IPS DF 4.7 (cell line): ENCODE measurements at regions not wholly inside any gene's neighbourhood (a gene's known extent, or its start where the extent isn't known, plus 50 kb on each side); places are given as distances from the start of the nearest gene placed in this dataset.
"Not testable (repeated sequence)": the region's sequence is repeated elsewhere in the genome, so short reads cannot be mapped to it uniquely, and the experiment has no call there.

Experiments
- DNase-seq: peaks from one replicate; pipeline ENCODE4 v3.0.0-alpha.2; 2013; ENCODE audit warnings: low spot score; ENCODE audit errors: extremely low read depth

- no peak for DNase-seq
Observed at GRCh38 chr5:62093411-62093810, 212.6 kb upstream of the KIF2A start.

GRCh38 chr5:62093976-62094375 lies 212.0 kb upstream of the KIF2A start:
- DNase-seq = no peak

- DNase-seq = no peak
Observed at GRCh38 chr5:62097361-62097760, 208.6 kb upstream of the KIF2A start.

- no peak for DNase-seq
Observed at GRCh38 chr5:62100201-62100600, 205.8 kb upstream of the KIF2A start.

GRCh38 chr5:62103863-62104262 lies 202.1 kb upstream of the KIF2A start:
- DNase-seq = not testable (repeated sequence)

GRCh38 chr5:62111428-62111827 lies 194.6 kb upstream of the KIF2A start:
- no peak for DNase-seq

- no peak for DNase-seq
Observed at GRCh38 chr5:62112689-62113228, 193.2 kb upstream of the KIF2A start.

GRCh38 chr5:62115014-62115413 lies 191.0 kb upstream of the KIF2A start:
- no peak for DNase-seq

- DNase-seq = no peak
Observed at GRCh38 chr5:62124266-62124665, 181.7 kb upstream of the KIF2A start.

- DNase-seq = no peak
Observed at GRCh38 chr5:62126090-62126489, 179.9 kb upstream of the KIF2A start.

- DNase-seq = no peak
Observed at GRCh38 chr5:62127098-62127736, 178.8 kb upstream of the KIF2A start.

GRCh38 chr5:62130107-62130506 lies 175.9 kb upstream of the KIF2A start:
- DNase-seq = no peak

GRCh38 chr5:62132276-62132675 lies 173.7 kb upstream of the KIF2A start:
- no peak for DNase-seq

GRCh38 chr5:62133426-62133825 lies 172.6 kb upstream of the KIF2A start:
- no peak for DNase-seq

- DNase-seq = no peak
Observed at GRCh38 chr5:62134811-62135210, 171.2 kb upstream of the KIF2A start.

- DNase-seq = no peak
Observed at GRCh38 chr5:62137628-62138027, 168.4 kb upstream of the KIF2A start.

- peak; percentile 30 for DNase-seq
Observed at GRCh38 chr5:62138607-62139006, 167.4 kb upstream of the KIF2A start.

GRCh38 chr5:62139741-62140140 lies 166.3 kb upstream of the KIF2A start:
- DNase-seq = no peak

- DNase-seq = no peak
Observed at GRCh38 chr5:62142351-62142750, 163.7 kb upstream of the KIF2A start.

GRCh38 chr5:62143268-62144229 lies 162.5 kb upstream of the KIF2A start:
- DNase-seq = peak; percentile 30

GRCh38 chr5:62144401-62145022 lies 161.5 kb upstream of the KIF2A start:
- DNase-seq = no peak

GRCh38 chr5:62149879-62150278 lies 156.1 kb upstream of the KIF2A start:
- no peak for DNase-seq
